OCI-LY7 (cell line): ENCODE measurements at regions not wholly inside any gene's neighbourhood (a gene's known extent, or its start where the extent isn't known, plus 50 kb on each side); places are given as distances from the start of the nearest gene placed in this dataset.

Experiments used
- BruUV-seq: library from RNA; stranded (reverse); fragments of 400-500 nt; replicated peaks from 2 replicates; lab custom pipeline; 2021; lab: Mats Ljungman, UMichigan
- CTCF ChIA-PET: fragments of 300-600 bp; sonication (Branson Sonifier 250); formaldehyde crosslinking; loops from one replicate; lab custom pipeline; 2022; ENCODE audit warnings: antibody characterized with exemption; ENCODE audit not compliant: unreplicated experiment; lab: Charles Lee
- POLR2A ChIA-PET: fragments of 300-600 bp; sonication (Branson Sonifier 250); formaldehyde crosslinking; loops from one replicate; lab custom pipeline; 2022; ENCODE audit warnings: antibody characterized with exemption; lab: Charles Lee
- DNase-seq: peaks from one replicate; pipeline ENCODE4 v3.0.0-alpha.2; 2015; ENCODE audit warnings: low spot score
- H2AFZ ChIP-seq: fragments of 200-600 bp; sonication (generic), shearing (Covaris generic); 2 replicates; pipeline ENCODE4 v1.6.1; 2014; ENCODE audit warnings: mild to moderate bottlenecking, antibody characterized with exemption, low read length, moderate library complexity
- H3K27ac ChIP-seq: fragments of 200-600 bp; sonication (generic); 2 replicates; pipeline ENCODE4 v1.5.1; 2014; ENCODE audit warnings: mixed run types, low read depth, mild to moderate bottlenecking, moderate library complexity, low read length, inconsistent platforms; ENCODE audit not compliant: poor library complexity, severe bottlenecking
- H3K36me3 ChIP-seq: fragments of 200-600 bp; sonication (generic); 2 replicates; pipeline ENCODE4 v1.6.1; 2014; ENCODE audit warnings: mild to moderate bottlenecking, antibody characterized with exemption, low read length, moderate library complexity, mixed read lengths; ENCODE audit not compliant: insufficient read depth
- H3K4me1 ChIP-seq: fragments of 200-600 bp; sonication (generic); 2 replicates; pipeline ENCODE4 v1.5.1; 2014; ENCODE audit warnings: mild to moderate bottlenecking, low read length; ENCODE audit not compliant: insufficient read depth, poor library complexity, severe bottlenecking
- H3K4me2 ChIP-seq: fragments of 200-600 bp; sonication (generic); 2 replicates; pipeline ENCODE4 v1.6.1; 2014; ENCODE audit warnings: mild to moderate bottlenecking, low read length
- H3K4me3 ChIP-seq: fragments of 200-600 bp; sonication (generic); 2 replicates; pipeline ENCODE4 v1.5.1; 2014; ENCODE audit warnings: mild to moderate bottlenecking, low read depth, low read length; ENCODE audit not compliant: poor library complexity, severe bottlenecking
- H3K79me2 ChIP-seq: fragments of 200-600 bp; sonication (generic); 2 replicates; pipeline ENCODE4 v1.6.1; 2016; ENCODE audit warnings: low read depth, mild to moderate bottlenecking, low read length, moderate library complexity, mixed read lengths; ENCODE audit not compliant: insufficient read depth
- H3K9me2 ChIP-seq: fragments of 200-600 bp; sonication (generic); 2 replicates; pipeline ENCODE4 v1.6.1; 2016; ENCODE audit warnings: mild to moderate bottlenecking, low read length, mixed read lengths; ENCODE audit not compliant: insufficient read depth
- H3K9me3 ChIP-seq: fragments of 200-600 bp; sonication (generic); 2 replicates; pipeline ENCODE4 v1.6.1; 2014; ENCODE audit warnings: mild to moderate bottlenecking, mixed run types, low read length, mixed read lengths
- H4K20me1 ChIP-seq: fragments of 200-600 bp; sonication (generic); 2 replicates; pipeline ENCODE4 v1.6.1; 2014; ENCODE audit warnings: mild to moderate bottlenecking, antibody characterized with exemption, low read length, moderate library complexity, mixed read lengths; ENCODE audit not compliant: insufficient read depth
- CTCF ChIP-seq: fragments of 200-600 bp; sonication (generic); conservative IDR thresholded peaks from 2 replicates; pipeline ENCODE4 v1.5.1; 2014; ENCODE audit warnings: mild to moderate bottlenecking, antibody characterized with exemption, low read length, moderate library complexity, mixed read lengths
- EZH2phosphoT487 ChIP-seq: fragments of 200-600 bp; sonication (generic); IDR thresholded peaks from 2 replicates; pipeline ENCODE4 v1.6.1; 2018; ENCODE audit warnings: low read depth, borderline replicate concordance, mild to moderate bottlenecking, mixed run types, antibody characterized with exemption, low read length, moderate library complexity, mixed read lengths
- intact Hi-C: fragments of 100-400 bp; cut with micrococcal nuclease; formaldehyde crosslinking; loops from one replicate; pipeline ENCODE4 v1.10.0; 2022; ENCODE audit not compliant: unreplicated experiment

- TF ChIP-seq EZH2phosphoT487: no peak
- no peak for TF ChIP-seq CTCF
- no peak overlapping the region for H3K27ac ChIP-seq
- H3K4me3 ChIP-seq: no peak overlapping the region
- no peaks in the 10 kb centered on the region for H4K20me1 ChIP-seq
- DNase-seq: no peak
- H3K4me1 ChIP-seq: no peaks in the 10 kb centered on the region
- H3K9me2 ChIP-seq: no peaks in the 10 kb centered on the region
- H3K36me3 ChIP-seq: no peaks in the 10 kb centered on the region
- no peaks in the 10 kb centered on the region for H3K79me2 ChIP-seq
- CTCF ChIA-PET: no interaction called here
- BruUV-seq: no TSS peak
- POLR2A ChIA-PET: interaction anchor here (0.5 kb wide), 1 partner anchor 41 kb away, joined by 3 read pairs; no protein-coding TSS in a partner anchor
- H3K9me3 ChIP-seq: no peaks in the 10 kb centered on the region
- intact Hi-C loops: no loop called here
- H3K4me2 ChIP-seq: no peak overlapping the region
- peak overlapping the region; percentile 67; the same call in 1 of the 2 replicates for H2AFZ ChIP-seq
Measured at GRCh38 chr4:187286525-187286924, 562.9 kb upstream of the FAT1 start.

GRCh38 chr4:187289371-187289770 is 565.7 kb upstream of the FAT1 start:
- no peaks in the 10 kb centered on the region for H3K9me3 ChIP-seq
- H3K79me2 ChIP-seq: no peaks in the 10 kb centered on the region
- no peaks in the 10 kb centered on the region for H3K4me1 ChIP-seq
- no peaks in the 10 kb centered on the region for H3K36me3 ChIP-seq
- H3K9me2 ChIP-seq: no peaks in the 10 kb centered on the region
- no peak overlapping the region for H3K4me2 ChIP-seq
- intact Hi-C loops: no loop called here
- ChIA-PET CTCF (no interaction called here), POLR2A (no interaction called here)
- no peak overlapping the region for H3K27ac ChIP-seq
- DNase-seq: no peak
- TF ChIP-seq EZH2phosphoT487 (no peak), CTCF (no peak)
- H2AFZ ChIP-seq: no peak overlapping the region
- BruUV-seq: no TSS peak
- H4K20me1 ChIP-seq: no peaks in the 10 kb centered on the region
- no peak overlapping the region for H3K4me3 ChIP-seq

GRCh38 chr4:187294861-187295260 is 571.2 kb upstream of the FAT1 start:
- H2AFZ ChIP-seq: no peak overlapping the region
- H3K9me3 ChIP-seq: 0 out of 2 replicates have a peak, but pooled peaks cover 5% of the 10 kb centered on the region
- H3K36me3 ChIP-seq: no peaks in the 10 kb centered on the region
- no peak for DNase-seq
- H3K9me2 ChIP-seq: no peaks in the 10 kb centered on the region
- no peak overlapping the region for H3K4me3 ChIP-seq
- H3K79me2 ChIP-seq: no peaks in the 10 kb centered on the region
- no peaks in the 10 kb centered on the region for H4K20me1 ChIP-seq
- TF ChIP-seq EZH2phosphoT487 (no peak), CTCF (no peak)
- ChIA-PET CTCF (no interaction called here), POLR2A (no interaction called here)
- H3K4me2 ChIP-seq: no peak overlapping the region
- no peak overlapping the region for H3K27ac ChIP-seq
- no TSS peak for BruUV-seq
- intact Hi-C loops: no loop called here
- H3K4me1 ChIP-seq: no peaks in the 10 kb centered on the region
